Endothelial cell of umbilical vein (primary cell): ENCODE measurements at regions not wholly inside any gene's neighbourhood (a gene's known extent, or its start where the extent isn't known, plus 50 kb on each side); places are given as distances from the start of the nearest gene placed in this dataset.

Experiments used
- BruUV-seq: library from RNA; stranded (reverse); fragments of 400-500 nt; replicated peaks from 2 replicates; lab custom pipeline; 2021; lab: Mats Ljungman, UMichigan
- CTCF ChIA-PET: fragments of 300-600, 350-600 bp; sonication (Branson Sonifier 250); formaldehyde crosslinking; loops from one replicate; lab custom pipeline; 2021; ENCODE audit warnings: antibody characterized with exemption, inconsistent platforms; lab: Charles Lee
- POLR2A ChIA-PET: fragments of 300-600, 350-600 bp; sonication (Branson Sonifier 250); formaldehyde crosslinking; loops from one replicate; lab custom pipeline; 2021; ENCODE audit warnings: antibody characterized with exemption, inconsistent platforms; lab: Charles Lee
- DNase-seq: peaks from one replicate; pipeline ENCODE4 v3.0.0-alpha.2; 2011; ENCODE audit warnings: low read depth, low spot score
- FAIRE-seq: peaks from 2 replicates; lab custom pipeline; 2011; peaks lifted over from hg19 to GRCh38; lab: Jason Lieb, UNC
- H2AFZ ChIP-seq: 2 replicates; pipeline ENCODE4 v1.6.0; 2012; ENCODE audit warnings: low read depth, low read length, control low read depth, inconsistent platforms
- H3K27ac ChIP-seq: 2 replicates; pipeline ENCODE4 v1.5.1; 2011; ENCODE audit warnings: low read depth, mild to moderate bottlenecking, control low read depth, low read length, moderate library complexity; ENCODE audit not compliant: insufficient read depth
- H3K27me3 ChIP-seq, 2 experiments: 2 replicates each; pipeline versions ENCODE4 v1.6.0 to v1.6.1; 2011; ENCODE audit warnings: low read length in 2 of 2, mixed read lengths in 1 of 2; ENCODE audit not compliant: control insufficient read depth in 2 of 2, insufficient read depth in 2 of 2
- H3K36me3 ChIP-seq, 2 experiments: 2 replicates in 1 of 2; 3 replicates in 1 of 2; pipeline ENCODE4 v1.5.1; 2011; ENCODE audit warnings: low read length in 2 of 2, mild to moderate bottlenecking in 1 of 2, moderate library complexity in 1 of 2; ENCODE audit not compliant: control insufficient read depth in 2 of 2, insufficient read depth in 2 of 2; ENCODE audit errors: extremely low read depth in 1 of 2
- H3K4me1 ChIP-seq: 3 replicates; pipeline ENCODE4 v1.5.1; 2011; ENCODE audit warnings: mild to moderate bottlenecking, low read length; ENCODE audit not compliant: control insufficient read depth, insufficient read depth; ENCODE audit errors: extremely low read depth
- H3K4me2 ChIP-seq: 2 replicates; pipeline ENCODE4 v1.6.1; 2011; ENCODE audit warnings: low read length, control low read depth, mixed read lengths; ENCODE audit not compliant: insufficient read depth
- H3K4me3 ChIP-seq, 3 experiments: fragments of 200-600 bp in 1 of 3; sonication (generic), shearing (Covaris generic) in 1 of 3; replicated peaks in 1 of 3; 2 replicates each; pipeline ENCODE4 v1.5.1; 2011 to 2016; ENCODE audit warnings: control low read depth in 3 of 3, low read length in 3 of 3, mild to moderate bottlenecking in 2 of 3, inconsistent platforms in 1 of 3, low read depth in 1 of 3, moderate library complexity in 1 of 3; ENCODE audit not compliant: insufficient read depth in 1 of 3
- H3K79me2 ChIP-seq: 2 replicates; pipeline ENCODE4 v1.6.0; 2012; ENCODE audit warnings: low read length, inconsistent platforms; ENCODE audit not compliant: control insufficient read depth, insufficient read depth
- H3K9ac ChIP-seq: replicated peaks from 2 replicates; pipeline ENCODE3; 2011; ENCODE audit warnings: low read length, control low read depth; ENCODE audit not compliant: insufficient read depth; ENCODE audit errors: extremely low read depth
- H3K9me1 ChIP-seq: replicated peaks from 3 replicates; pipeline ENCODE4 v1.6.0; 2011; ENCODE audit warnings: mild to moderate bottlenecking, low read length; ENCODE audit not compliant: control insufficient read depth, insufficient read depth; ENCODE audit errors: extremely low read depth
- H3K9me3 ChIP-seq: replicated peaks from 2 replicates; pipeline ENCODE4 v1.5.1; 2012; ENCODE audit warnings: low read length, inconsistent platforms; ENCODE audit not compliant: control insufficient read depth, insufficient read depth
- H4K20me1 ChIP-seq: replicated peaks from 2 replicates; pipeline ENCODE3; 2011; ENCODE audit warnings: mild to moderate bottlenecking, low read length; ENCODE audit not compliant: control insufficient read depth, insufficient read depth; ENCODE audit errors: extremely low read depth
- EZH2 ChIP-seq: IDR thresholded peaks from 2 replicates; pipeline ENCODE4 v1.6.1; 2012; ENCODE audit warnings: borderline replicate concordance, low read depth, mild to moderate bottlenecking, moderate library complexity, low read length, inconsistent platforms; ENCODE audit not compliant: severe bottlenecking
- FOS ChIP-seq: IDR thresholded peaks from 2 replicates; pipeline ENCODE4 v1.6.1; 2011; ENCODE audit warnings: mild to moderate bottlenecking, low read length, moderate library complexity, borderline replicate concordance; ENCODE audit not compliant: insufficient read depth
- GATA2 ChIP-seq: IDR thresholded peaks from 2 replicates; pipeline ENCODE4 v1.7.0; 2011; ENCODE audit warnings: low read depth, mild to moderate bottlenecking, moderate library complexity, mixed read lengths, low read length; ENCODE audit not compliant: insufficient read length, insufficient read depth
- JUN ChIP-seq: IDR thresholded peaks from 2 replicates; pipeline ENCODE4 v1.6.1; 2011; ENCODE audit warnings: borderline replicate concordance, low read depth; ENCODE audit not compliant: insufficient read length, insufficient read depth
- MYC ChIP-seq: IDR thresholded peaks from one replicate; pipeline ENCODE4 v1.6.1; 2011; ENCODE audit warnings: mild to moderate bottlenecking, low read depth, low read length
- POLR2A ChIP-seq: IDR thresholded peaks from 2 replicates; pipeline ENCODE4 v1.6.1; 2012; ENCODE audit warnings: low read depth, mild to moderate bottlenecking, control low read depth, low read length
- POLR2AphosphoS5 ChIP-seq: IDR thresholded peaks from 2 replicates; pipeline ENCODE4 v1.6.1; 2012; ENCODE audit warnings: low read depth, mild to moderate bottlenecking, control low read depth, low read length, moderate library complexity; ENCODE audit not compliant: insufficient read depth
- dilution Hi-C: fragments of 300-500 bp; cut with MboI; formaldehyde crosslinking; loops from one replicate; pipeline ENCODE4 v1.15.0; 2019; ENCODE audit warnings: low sequenced_read_pairs; ENCODE audit not compliant: extremely low pct_ligation_motif_present
- intact Hi-C: fragments of 100-400 bp; cut with micrococcal nuclease; formaldehyde crosslinking; loops from one replicate; pipeline ENCODE4 v1.10.0; 2022
- TF ChIP-seq, protein P1 (sequence below), 2 donors: IDR thresholded peaks; 1 replicate in 1 of 2; 2 replicates in 1 of 2; pipeline ENCODE4 v1.5.1; 2011; ENCODE audit warnings: low read length in 2 of 2, mild to moderate bottlenecking in 2 of 2, moderate library complexity in 2 of 2, control low read depth in 1 of 2, inconsistent platforms in 1 of 2, low read depth in 1 of 2; ENCODE audit not compliant: insufficient read depth in 1 of 2; ENCODE audit errors: extremely low read depth in 1 of 2
- TF ChIP-seq, protein P2 (sequence below): IDR thresholded peaks from 2 replicates; pipeline ENCODE4 v1.6.1; 2011; ENCODE audit not compliant: insufficient read depth, insufficient read length

DNA sequence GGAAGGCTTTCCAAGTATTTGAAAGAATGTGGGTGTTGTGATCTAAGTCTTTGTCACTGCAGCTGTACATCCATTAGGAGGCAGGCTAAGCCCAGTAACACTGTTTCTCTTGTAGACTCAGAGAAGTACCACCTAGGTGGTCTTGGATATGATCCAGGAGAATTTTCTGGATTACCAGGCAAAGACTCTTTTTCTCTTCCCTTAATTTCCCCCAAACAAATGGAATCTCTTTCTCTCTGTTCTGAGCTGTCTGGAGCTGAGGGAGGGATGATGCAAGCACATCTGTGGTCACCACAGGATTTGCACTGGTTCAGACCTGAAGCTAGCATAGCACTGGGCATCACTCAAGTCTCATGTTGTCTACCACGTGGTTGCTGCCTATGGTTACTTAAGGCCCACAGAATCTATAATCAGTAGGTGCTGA lies 227.6 kb downstream of the NECTIN3 start:
- H3K4me3 ChIP-seq = no peak overlapping the region
- no peaks in the 10 kb centered on the region for H3K4me1 ChIP-seq
- no peak overlapping the region for H3K9ac ChIP-seq
- FAIRE-seq (no peak), DNase-seq (no peak)
- dilution Hi-C loops (no loop called here), intact Hi-C loops (no loop called here)
- ChIA-PET CTCF (no interaction called here), POLR2A (no interaction called here)
- no peaks in the 10 kb centered on the region for H3K36me3 ChIP-seq
- TF ChIP-seq POLR2AphosphoS5 = no peak
- TF ChIP-seq FOS = no peak
- no peak for TF ChIP-seq MYC
- TF ChIP-seq, protein P1, sequence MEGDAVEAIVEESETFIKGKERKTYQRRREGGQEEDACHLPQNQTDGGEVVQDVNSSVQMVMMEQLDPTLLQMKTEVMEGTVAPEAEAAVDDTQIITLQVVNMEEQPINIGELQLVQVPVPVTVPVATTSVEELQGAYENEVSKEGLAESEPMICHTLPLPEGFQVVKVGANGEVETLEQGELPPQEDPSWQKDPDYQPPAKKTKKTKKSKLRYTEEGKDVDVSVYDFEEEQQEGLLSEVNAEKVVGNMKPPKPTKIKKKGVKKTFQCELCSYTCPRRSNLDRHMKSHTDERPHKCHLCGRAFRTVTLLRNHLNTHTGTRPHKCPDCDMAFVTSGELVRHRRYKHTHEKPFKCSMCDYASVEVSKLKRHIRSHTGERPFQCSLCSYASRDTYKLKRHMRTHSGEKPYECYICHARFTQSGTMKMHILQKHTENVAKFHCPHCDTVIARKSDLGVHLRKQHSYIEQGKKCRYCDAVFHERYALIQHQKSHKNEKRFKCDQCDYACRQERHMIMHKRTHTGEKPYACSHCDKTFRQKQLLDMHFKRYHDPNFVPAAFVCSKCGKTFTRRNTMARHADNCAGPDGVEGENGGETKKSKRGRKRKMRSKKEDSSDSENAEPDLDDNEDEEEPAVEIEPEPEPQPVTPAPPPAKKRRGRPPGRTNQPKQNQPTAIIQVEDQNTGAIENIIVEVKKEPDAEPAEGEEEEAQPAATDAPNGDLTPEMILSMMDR (IDR thresholded peaks at IDR 0.05; ENCODE audit: extremely low read depth in 1 of 2, insufficient read depth in 1 of 2, low read depth in 1 of 2, low read length in 2 of 2) = no peak
- TF ChIP-seq JUN = no peak
- TF ChIP-seq, protein P2, sequence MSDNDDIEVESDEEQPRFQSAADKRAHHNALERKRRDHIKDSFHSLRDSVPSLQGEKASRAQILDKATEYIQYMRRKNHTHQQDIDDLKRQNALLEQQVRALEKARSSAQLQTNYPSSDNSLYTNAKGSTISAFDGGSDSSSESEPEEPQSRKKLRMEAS = no peak
- TF ChIP-seq POLR2A = no peak
- no peak for TF ChIP-seq GATA2
- no peak for TF ChIP-seq EZH2
- H3K4me2 ChIP-seq = no peak overlapping the region
- H2AFZ ChIP-seq = no peak overlapping the region
- no peak overlapping the region for H3K27ac ChIP-seq
- H3K27me3 ChIP-seq = no peaks in the 10 kb centered on the region
- H3K9me3 ChIP-seq = no peaks in the 10 kb centered on the region
- H4K20me1 ChIP-seq = no peaks in the 10 kb centered on the region
- H3K79me2 ChIP-seq = no peaks in the 10 kb centered on the region
- no peaks in the 10 kb centered on the region for H3K9me1 ChIP-seq
- no TSS peak for BruUV-seq
